Suprapubic skin (tissue), 4 donors: ENCODE measurements at regions not wholly inside any gene's neighbourhood (a gene's known extent, or its start where the extent isn't known, plus 50 kb on each side); places are given as distances from the start of the nearest gene placed in this dataset.

Experiments
- EP300 ChIP-seq: sonication (generic); formaldehyde crosslinking; IDR thresholded peaks from one replicate; pipeline ENCODE4 v1.6.1; 2017; ENCODE audit warnings: antibody characterized with exemption
- POLR2A ChIP-seq, 2 donors: fragments of 450-650 bp; IDR thresholded peaks; one replicate each; pipeline ENCODE4 v1.6.1; 2017; ENCODE audit warnings: antibody characterized with exemption in 2 of 2, mild to moderate bottlenecking in 2 of 2, moderate library complexity in 2 of 2
- POLR2AphosphoS5 ChIP-seq, 3 donors: sonication (generic); formaldehyde crosslinking; IDR thresholded peaks; one replicate each; pipeline ENCODE4 v1.6.1; 2017; ENCODE audit warnings: antibody characterized with exemption in 3 of 3
- TF ChIP-seq, protein P1 (sequence below), 2 donors: fragments of 200-600 bp in 1 of 2; fragments of 450-650 bp in 1 of 2; sonication (generic) in 1 of 2; IDR thresholded peaks; one replicate each; pipeline ENCODE4 v1.5.1; 2016 to 2019; ENCODE audit warnings: antibody characterized with exemption in 2 of 2, mild to moderate bottlenecking in 1 of 2, moderate library complexity in 1 of 2

DNA sequence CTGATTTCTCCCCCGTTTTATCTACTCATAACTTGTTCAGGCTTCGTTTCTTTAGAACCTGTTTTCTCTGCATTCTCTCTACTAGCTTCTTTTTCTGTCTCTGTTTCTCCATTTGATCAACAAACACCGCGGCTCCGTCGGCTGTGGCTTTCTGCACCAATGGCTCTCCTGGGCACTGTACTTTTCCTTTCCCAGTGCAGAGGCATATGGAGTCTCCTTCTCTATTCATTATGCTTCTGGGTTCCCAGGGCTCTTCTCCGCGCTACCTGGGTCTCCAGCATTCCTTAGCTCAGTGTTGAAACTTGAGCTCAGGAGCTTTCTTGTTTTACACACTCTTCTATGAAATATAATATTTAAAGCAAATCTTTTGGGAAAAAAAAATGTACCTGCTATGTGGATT is 196.6 kb upstream of the SOX11 start:
- TF ChIP-seq, protein P1, sequence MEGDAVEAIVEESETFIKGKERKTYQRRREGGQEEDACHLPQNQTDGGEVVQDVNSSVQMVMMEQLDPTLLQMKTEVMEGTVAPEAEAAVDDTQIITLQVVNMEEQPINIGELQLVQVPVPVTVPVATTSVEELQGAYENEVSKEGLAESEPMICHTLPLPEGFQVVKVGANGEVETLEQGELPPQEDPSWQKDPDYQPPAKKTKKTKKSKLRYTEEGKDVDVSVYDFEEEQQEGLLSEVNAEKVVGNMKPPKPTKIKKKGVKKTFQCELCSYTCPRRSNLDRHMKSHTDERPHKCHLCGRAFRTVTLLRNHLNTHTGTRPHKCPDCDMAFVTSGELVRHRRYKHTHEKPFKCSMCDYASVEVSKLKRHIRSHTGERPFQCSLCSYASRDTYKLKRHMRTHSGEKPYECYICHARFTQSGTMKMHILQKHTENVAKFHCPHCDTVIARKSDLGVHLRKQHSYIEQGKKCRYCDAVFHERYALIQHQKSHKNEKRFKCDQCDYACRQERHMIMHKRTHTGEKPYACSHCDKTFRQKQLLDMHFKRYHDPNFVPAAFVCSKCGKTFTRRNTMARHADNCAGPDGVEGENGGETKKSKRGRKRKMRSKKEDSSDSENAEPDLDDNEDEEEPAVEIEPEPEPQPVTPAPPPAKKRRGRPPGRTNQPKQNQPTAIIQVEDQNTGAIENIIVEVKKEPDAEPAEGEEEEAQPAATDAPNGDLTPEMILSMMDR (IDR thresholded peaks at IDR 0.05): no peak
- TF ChIP-seq POLR2AphosphoS5 (IDR thresholded peaks at IDR 0.05): no peak
- no peak for TF ChIP-seq POLR2A (IDR thresholded peaks at IDR 0.05)
- TF ChIP-seq EP300: no peak
